ENCODE measurements at regions not wholly inside any gene's neighbourhood (a gene's known extent, or its start where the extent isn't known, plus 50 kb on each side); places are given as distances from the start of the nearest gene placed in this dataset.
"Not testable (repeated sequence)": the region's sequence is repeated elsewhere in the genome, so short reads cannot be mapped to it uniquely, and the experiment has no call there.

DNA sequence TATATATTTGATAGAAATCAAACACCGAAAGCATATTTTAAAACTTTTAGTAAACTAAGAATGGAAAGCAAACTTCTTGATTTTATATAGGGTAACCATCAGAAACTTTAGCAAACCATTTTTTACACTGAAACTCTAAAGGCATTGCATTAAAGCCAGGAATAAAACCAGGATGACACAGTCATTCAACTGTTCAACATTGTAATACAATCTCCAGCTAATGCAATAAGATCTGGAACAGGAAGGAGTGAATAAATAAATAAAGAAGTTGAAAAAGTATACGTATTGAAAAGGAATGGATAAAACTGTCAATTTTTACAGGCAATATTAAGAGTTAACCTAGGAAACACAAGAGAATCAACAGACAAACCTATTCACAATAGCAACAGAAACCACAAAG is 181.9 kb upstream of the TTC14 start:
- Mint-ChIP-seq H3K36me3 (no peaks in the 10 kb centered on the region), H3K4me1 (no peaks in the 10 kb centered on the region), H3K27ac (no peak overlapping the region), H3K27me3 (ENCODE audit: low read depth in 2 of 2) (no peaks in the 10 kb centered on the region), H3K9me3 (peaks cover 12 to 13% of the 10 kb centered on the region in 2 donors), H3K4me3 (no peak overlapping the region)
- Histone ChIP-seq H3K9me3 (ENCODE audit: control insufficient read depth, insufficient read depth, low read length) (no peaks in the 10 kb centered on the region), H3K27me3 (ENCODE audit: control insufficient read depth, insufficient read depth, low read length) (no peaks in the 10 kb centered on the region), H3K36me3 (ENCODE audit: control insufficient read depth, insufficient read depth, low read length) (no peaks in the 10 kb centered on the region), H3K27ac (ENCODE audit: low read length) (no peak overlapping the region), H3K4me1 (ENCODE audit: control insufficient read depth, insufficient read depth, low read length) (no peaks in the 10 kb centered on the region), H3K4me3 (ENCODE audit: low read length) (no peak overlapping the region)
- DNase-seq (no peak), ATAC-seq (no peak)
- TF ChIP-seq, protein P1, sequence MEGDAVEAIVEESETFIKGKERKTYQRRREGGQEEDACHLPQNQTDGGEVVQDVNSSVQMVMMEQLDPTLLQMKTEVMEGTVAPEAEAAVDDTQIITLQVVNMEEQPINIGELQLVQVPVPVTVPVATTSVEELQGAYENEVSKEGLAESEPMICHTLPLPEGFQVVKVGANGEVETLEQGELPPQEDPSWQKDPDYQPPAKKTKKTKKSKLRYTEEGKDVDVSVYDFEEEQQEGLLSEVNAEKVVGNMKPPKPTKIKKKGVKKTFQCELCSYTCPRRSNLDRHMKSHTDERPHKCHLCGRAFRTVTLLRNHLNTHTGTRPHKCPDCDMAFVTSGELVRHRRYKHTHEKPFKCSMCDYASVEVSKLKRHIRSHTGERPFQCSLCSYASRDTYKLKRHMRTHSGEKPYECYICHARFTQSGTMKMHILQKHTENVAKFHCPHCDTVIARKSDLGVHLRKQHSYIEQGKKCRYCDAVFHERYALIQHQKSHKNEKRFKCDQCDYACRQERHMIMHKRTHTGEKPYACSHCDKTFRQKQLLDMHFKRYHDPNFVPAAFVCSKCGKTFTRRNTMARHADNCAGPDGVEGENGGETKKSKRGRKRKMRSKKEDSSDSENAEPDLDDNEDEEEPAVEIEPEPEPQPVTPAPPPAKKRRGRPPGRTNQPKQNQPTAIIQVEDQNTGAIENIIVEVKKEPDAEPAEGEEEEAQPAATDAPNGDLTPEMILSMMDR (IDR thresholded peaks at IDR 0.05): no peak
- WGBS (ENCODE audit: insufficient coverage): no CpG with 5 or more reads among the region's 2 CpGs
- intact Hi-C loops (cut with micrococcal nuclease): no loop called here

DNA sequence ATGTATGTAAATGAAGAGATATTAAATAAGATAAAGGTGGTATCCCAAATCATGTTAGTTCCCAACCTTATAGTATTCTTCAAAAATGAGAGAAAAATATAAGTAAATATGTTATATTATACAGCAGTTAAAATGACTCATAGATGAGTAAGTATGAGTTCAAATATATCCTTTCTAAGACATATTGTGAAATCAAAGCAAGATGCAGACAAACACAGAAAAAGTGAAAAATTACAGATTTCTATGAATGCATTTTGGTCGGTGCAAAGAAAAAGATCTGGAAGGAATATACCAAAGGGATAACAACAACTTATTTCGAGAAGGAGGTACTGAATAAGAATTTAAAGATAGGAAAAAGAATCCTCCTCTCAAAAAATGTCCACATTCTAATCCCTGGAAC is 181.2 kb upstream of the TTC14 start:
- Mint-ChIP-seq H3K4me3 (no peak overlapping the region), H3K27ac (no peak overlapping the region), H3K4me1 (no peaks in the 10 kb centered on the region)

DNA sequence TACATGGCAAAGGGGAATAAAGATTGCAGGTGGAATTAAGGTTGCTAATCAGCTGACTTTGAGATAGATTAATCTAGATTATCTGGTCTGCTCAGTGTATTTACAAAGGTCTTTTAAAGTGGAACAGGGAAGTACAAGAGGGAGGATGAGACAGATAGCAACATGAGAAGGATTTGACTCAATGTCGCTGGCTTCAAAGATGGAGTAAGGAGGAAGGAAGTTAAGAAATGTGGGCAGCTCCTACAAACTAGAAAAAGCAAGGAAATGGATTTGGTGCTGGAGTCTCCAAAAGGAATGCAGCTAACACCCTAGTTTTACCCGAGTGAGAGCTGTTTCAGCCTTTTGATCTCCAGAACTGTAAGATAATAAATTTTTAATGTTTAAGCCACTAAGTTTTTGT is 180.7 kb upstream of the TTC14 start:
- Mint-ChIP-seq H3K27ac (no peak overlapping the region), H3K9me3 (peaks cover 12 to 13% of the 10 kb centered on the region in 2 donors), H3K36me3 (no peaks in the 10 kb centered on the region), H3K27me3 (ENCODE audit: low read depth in 2 of 2) (no peaks in the 10 kb centered on the region), H3K4me3 (no peak overlapping the region), H3K4me1 (no peaks in the 10 kb centered on the region)
- Histone ChIP-seq H3K27me3 (ENCODE audit: control insufficient read depth, insufficient read depth, low read length) (no peaks in the 10 kb centered on the region), H3K36me3 (ENCODE audit: control insufficient read depth, insufficient read depth, low read length) (no peaks in the 10 kb centered on the region), H3K4me3 (ENCODE audit: low read length) (no peak overlapping the region), H3K27ac (ENCODE audit: low read length) (no peak overlapping the region), H3K9me3 (ENCODE audit: control insufficient read depth, insufficient read depth, low read length) (no peaks in the 10 kb centered on the region), H3K4me1 (ENCODE audit: control insufficient read depth, insufficient read depth, low read length) (no peaks in the 10 kb centered on the region)
- ATAC-seq (no peak), DNase-seq (no peak)
- TF ChIP-seq, protein P1 (IDR thresholded peaks at IDR 0.05): no peak
- 41% methylated on average over 2 of the region's 2 CpGs for WGBS (ENCODE audit: insufficient coverage)
- intact Hi-C loops (cut with micrococcal nuclease): no loop called here

More for the DNA sequence above, 181.2 kb upstream of the TTC14 start:
- no peaks in the 10 kb centered on the region for H3K36me3 ChIP-seq (ENCODE audit: control insufficient read depth, insufficient read depth, low read length)
- H3K4me3 ChIP-seq (ENCODE audit: low read length): no peak overlapping the region
- no peaks in the 10 kb centered on the region for H3K4me1 ChIP-seq (ENCODE audit: control insufficient read depth, insufficient read depth, low read length)
- Mint-ChIP-seq H3K36me3 (no peaks in the 10 kb centered on the region), H3K27me3 (ENCODE audit: low read depth in 2 of 2) (no peaks in the 10 kb centered on the region), H3K9me3 (peaks cover 12 to 13% of the 10 kb centered on the region in 2 donors)
- no peaks in the 10 kb centered on the region for H3K27me3 ChIP-seq (ENCODE audit: control insufficient read depth, insufficient read depth, low read length)
- intact Hi-C loops (cut with micrococcal nuclease): no loop called here
- no peak for DNase-seq
- H3K27ac ChIP-seq (ENCODE audit: low read length): no peak overlapping the region
- H3K9me3 ChIP-seq (ENCODE audit: control insufficient read depth, insufficient read depth, low read length): no peaks in the 10 kb centered on the region
- TF ChIP-seq, protein P1 (IDR thresholded peaks at IDR 0.05): no peak
- no peak for ATAC-seq
- 100% methylated on average over 1 of the region's 2 CpGs for WGBS (ENCODE audit: insufficient coverage)

DNA sequence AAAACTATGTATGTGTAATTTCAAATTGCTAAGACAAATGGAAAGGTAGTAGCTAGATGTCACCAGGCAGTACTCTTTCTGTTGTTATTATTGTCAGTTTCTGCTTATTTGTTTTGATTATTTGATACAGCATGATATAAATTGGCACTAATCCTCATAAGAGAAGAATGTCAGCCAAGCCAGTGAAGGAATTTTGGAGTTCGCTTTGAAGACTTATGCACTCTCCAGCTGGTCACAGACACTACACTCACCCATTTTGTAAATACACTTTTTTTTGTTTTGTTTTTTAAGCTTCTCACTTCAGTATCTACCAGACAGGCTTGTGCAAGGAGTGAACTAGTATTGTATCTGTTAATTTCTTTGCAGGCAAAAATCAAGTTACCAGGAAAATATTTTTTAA is 180.2 kb upstream of the TTC14 start:
- peaks cover 12 to 16% of the 10 kb centered on the region in 2 donors for H3K9me3 Mint-ChIP-seq
- TF ChIP-seq, protein P1 (IDR thresholded peaks at IDR 0.05): no peak
- Histone ChIP-seq H3K36me3 (ENCODE audit: control insufficient read depth, insufficient read depth, low read length) (no peaks in the 10 kb centered on the region), H3K9me3 (ENCODE audit: control insufficient read depth, insufficient read depth, low read length) (no peaks in the 10 kb centered on the region), H3K4me3 (ENCODE audit: low read length) (no peak overlapping the region), H3K27ac (ENCODE audit: low read length) (no peak overlapping the region), H3K27me3 (ENCODE audit: control insufficient read depth, insufficient read depth, low read length) (no peaks in the 10 kb centered on the region), H3K4me1 (ENCODE audit: control insufficient read depth, insufficient read depth, low read length) (no peaks in the 10 kb centered on the region)
- 80% methylated on average over 1 of the region's 1 CpG for WGBS (ENCODE audit: insufficient coverage)
- no peaks in the 10 kb centered on the region for H3K27me3 Mint-ChIP-seq (ENCODE audit: low read depth in 2 of 2)
- H3K27ac Mint-ChIP-seq: no peak overlapping the region
- DNase-seq (no peak), ATAC-seq (no peak)
- H3K4me3 Mint-ChIP-seq: no peak overlapping the region
- intact Hi-C loops (cut with micrococcal nuclease): no loop called here
- no peaks in the 10 kb centered on the region for H3K36me3 Mint-ChIP-seq
- no peaks in the 10 kb centered on the region for H3K4me1 Mint-ChIP-seq

DNA sequence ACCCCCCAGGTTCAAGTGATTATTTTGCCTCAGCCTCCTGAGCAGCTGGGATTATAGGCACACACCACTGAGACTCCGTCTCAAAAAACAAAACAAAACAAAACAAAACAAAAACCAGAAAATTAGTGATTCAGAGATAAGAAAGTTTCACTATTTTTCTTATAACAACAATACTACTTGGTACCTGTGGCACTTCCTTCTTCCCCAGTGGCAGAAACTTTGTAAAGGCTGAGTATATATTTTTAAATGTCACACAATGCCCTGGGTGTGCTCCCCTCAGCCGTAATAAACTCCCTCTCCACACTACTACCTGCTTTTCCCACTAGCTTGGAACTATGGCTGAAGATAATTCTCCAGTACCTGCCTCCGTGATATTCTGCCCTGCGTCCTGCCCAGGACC is 177.7 kb upstream of the TTC14 start:
- H3K27ac ChIP-seq (ENCODE audit: low read length); H3K36me3 Mint-ChIP-seq; DNase-seq; H3K4me3 ChIP-seq (ENCODE audit: low read length); ATAC-seq; H3K4me1 Mint-ChIP-seq; H3K4me1 ChIP-seq (ENCODE audit: control insufficient read depth, insufficient read depth, low read length); H3K4me3 Mint-ChIP-seq; intact Hi-C loops (cut with micrococcal nuclease); H3K36me3 ChIP-seq (ENCODE audit: control insufficient read depth, insufficient read depth, low read length); H3K27me3 Mint-ChIP-seq (ENCODE audit: low read depth in 2 of 2); H3K27ac Mint-ChIP-seq; H3K27me3 ChIP-seq (ENCODE audit: control insufficient read depth, insufficient read depth, low read length); H3K9me3 ChIP-seq (ENCODE audit: control insufficient read depth, insufficient read depth, low read length): not testable (repeated sequence)
- 92% methylated on average over 3 of the region's 4 CpGs for WGBS (ENCODE audit: insufficient coverage)
- H3K9me3 Mint-ChIP-seq: peaks cover 5 to 11% of the 10 kb centered on the region in 2 donors
